NB4 (cell line): ENCODE measurements at regions not wholly inside any gene's neighbourhood (a gene's known extent, or its start where the extent isn't known, plus 50 kb on each side); places are given as distances from the start of the nearest gene placed in this dataset.

Source experiments
- DNase-seq: peaks from one replicate; pipeline ENCODE4 v3.0.0; 2010; ENCODE audit warnings: low read depth
- H3K4me3 ChIP-seq: one replicate; pipeline ENCODE4 v1.5.1; 2011; ENCODE audit warnings: mild to moderate bottlenecking, low read depth, low read length, moderate library complexity
- MYC ChIP-seq: IDR thresholded peaks from 2 replicates; pipeline ENCODE4 v1.6.1; 2011; ENCODE audit warnings: low read depth, low read length
- POLR2A ChIP-seq: IDR thresholded peaks from 2 replicates; pipeline ENCODE4 v1.6.1; 2011; ENCODE audit warnings: mild to moderate bottlenecking; ENCODE audit not compliant: insufficient read length; ENCODE audit errors: extremely low read depth
- TF ChIP-seq, protein P1 (sequence below): IDR thresholded peaks from 2 replicates; pipeline ENCODE4 v1.6.1; 2011; ENCODE audit warnings: low read depth, low read length
- TF ChIP-seq, protein P2 (sequence below): IDR thresholded peaks from one replicate; pipeline ENCODE4 v1.5.1; 2012; ENCODE audit warnings: low read depth, low read length

DNA sequence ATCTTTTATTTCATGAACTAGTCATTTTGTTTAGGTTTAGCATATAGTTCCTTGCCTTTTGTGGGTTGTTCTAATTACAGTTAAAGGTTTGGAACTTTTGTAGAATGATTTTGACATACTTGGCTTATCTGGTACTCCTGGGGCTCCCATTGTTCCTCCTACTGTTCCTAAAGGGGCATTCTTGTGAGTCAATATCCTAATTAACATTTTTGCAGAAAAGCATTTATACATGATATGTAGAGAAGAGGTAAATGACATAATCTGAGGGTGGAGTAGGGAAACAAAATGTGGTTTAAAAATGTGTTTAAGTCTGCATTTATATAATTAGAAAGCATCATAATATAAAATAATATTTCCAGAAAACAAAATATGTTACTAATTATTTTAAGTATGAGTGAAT, 529.2 kb downstream of the FAT4 start:
- no peak for TF ChIP-seq MYC
- TF ChIP-seq POLR2A, result no peak
- TF ChIP-seq, protein P1, sequence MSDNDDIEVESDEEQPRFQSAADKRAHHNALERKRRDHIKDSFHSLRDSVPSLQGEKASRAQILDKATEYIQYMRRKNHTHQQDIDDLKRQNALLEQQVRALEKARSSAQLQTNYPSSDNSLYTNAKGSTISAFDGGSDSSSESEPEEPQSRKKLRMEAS, result no peak
- TF ChIP-seq, protein P2, sequence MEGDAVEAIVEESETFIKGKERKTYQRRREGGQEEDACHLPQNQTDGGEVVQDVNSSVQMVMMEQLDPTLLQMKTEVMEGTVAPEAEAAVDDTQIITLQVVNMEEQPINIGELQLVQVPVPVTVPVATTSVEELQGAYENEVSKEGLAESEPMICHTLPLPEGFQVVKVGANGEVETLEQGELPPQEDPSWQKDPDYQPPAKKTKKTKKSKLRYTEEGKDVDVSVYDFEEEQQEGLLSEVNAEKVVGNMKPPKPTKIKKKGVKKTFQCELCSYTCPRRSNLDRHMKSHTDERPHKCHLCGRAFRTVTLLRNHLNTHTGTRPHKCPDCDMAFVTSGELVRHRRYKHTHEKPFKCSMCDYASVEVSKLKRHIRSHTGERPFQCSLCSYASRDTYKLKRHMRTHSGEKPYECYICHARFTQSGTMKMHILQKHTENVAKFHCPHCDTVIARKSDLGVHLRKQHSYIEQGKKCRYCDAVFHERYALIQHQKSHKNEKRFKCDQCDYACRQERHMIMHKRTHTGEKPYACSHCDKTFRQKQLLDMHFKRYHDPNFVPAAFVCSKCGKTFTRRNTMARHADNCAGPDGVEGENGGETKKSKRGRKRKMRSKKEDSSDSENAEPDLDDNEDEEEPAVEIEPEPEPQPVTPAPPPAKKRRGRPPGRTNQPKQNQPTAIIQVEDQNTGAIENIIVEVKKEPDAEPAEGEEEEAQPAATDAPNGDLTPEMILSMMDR, result no peak
- no peak for DNase-seq
- H3K4me3 ChIP-seq, result no peak overlapping the region

DNA sequence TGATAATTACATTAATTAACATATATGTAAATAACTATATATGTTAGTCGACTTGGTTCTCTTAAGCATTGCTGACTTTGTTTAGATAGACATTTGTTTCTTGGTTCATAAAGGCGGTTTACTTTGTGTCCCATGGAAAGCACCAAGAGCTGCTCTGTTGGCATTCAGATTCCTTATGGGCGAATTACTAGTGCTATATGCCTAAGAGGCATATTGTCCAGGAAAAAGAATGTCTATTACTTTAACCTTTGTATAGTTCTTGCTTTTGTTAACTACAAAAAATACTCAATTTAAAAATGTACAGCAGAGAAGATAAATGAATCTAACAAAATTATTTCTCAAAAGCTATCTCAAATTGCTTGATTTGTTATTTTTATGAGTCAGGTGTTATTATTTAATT, 532.8 kb downstream of the FAT4 start:
- no peak overlapping the region for H3K4me3 ChIP-seq
- DNase-seq, result no peak
- no peak for TF ChIP-seq POLR2A

DNA sequence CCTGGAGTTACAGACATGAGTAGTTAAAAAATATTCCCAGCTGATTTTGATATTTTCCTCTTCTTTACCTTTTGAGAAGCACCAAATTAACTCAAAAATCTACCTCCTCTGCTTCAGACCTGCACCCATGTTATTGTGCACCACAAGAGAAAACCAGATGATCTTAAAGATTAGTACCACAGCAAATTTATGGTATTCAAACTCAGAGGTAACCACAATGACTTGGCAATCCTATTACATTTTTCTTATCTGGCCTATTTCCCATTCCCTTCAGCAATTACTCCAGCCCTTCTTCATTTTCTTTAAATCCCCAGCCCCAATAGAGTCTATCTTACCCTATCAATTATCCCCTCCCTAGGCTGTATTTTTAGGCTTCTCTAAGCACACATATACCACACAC, 535.1 kb downstream of the FAT4 start:
- TF ChIP-seq, protein P2, result no peak
- no peak overlapping the region for H3K4me3 ChIP-seq
- DNase-seq, result no peak

DNA sequence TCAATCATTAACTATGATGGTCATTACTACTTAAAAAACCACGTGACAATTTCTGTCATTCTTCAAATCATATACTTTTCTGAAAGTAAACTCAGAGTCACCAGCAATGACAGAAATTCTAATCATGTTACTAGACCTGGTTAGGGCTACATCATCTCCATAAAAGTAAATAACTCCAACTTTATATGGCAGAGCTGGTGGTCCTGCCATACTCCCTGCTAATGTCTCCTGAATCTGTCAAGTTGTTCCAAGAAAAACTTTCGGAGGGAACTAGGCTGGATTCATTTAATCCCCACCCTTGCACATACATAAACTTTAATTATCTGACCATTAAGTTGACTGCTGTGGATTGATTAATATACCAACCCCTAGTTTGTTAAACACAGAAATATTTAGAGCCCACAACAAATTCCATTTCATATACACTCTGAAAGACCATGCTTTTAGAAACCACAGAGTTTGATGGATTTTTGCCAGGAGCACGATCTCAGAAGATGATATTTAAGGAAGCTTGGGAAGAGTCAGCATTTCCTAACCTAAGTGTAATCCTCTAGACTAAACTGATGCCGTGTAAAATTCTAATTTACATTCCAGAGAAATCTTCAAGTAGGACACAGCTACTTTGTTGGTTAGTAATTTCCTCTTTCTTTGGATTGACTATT, 577.0 kb downstream of the FAT4 start:
- no peak for DNase-seq
- TF ChIP-seq MYC (no peak), POLR2A (no peak)
- TF ChIP-seq, protein P1, result no peak
- TF ChIP-seq, protein P2, result no peak
- no peak overlapping the region for H3K4me3 ChIP-seq

DNA sequence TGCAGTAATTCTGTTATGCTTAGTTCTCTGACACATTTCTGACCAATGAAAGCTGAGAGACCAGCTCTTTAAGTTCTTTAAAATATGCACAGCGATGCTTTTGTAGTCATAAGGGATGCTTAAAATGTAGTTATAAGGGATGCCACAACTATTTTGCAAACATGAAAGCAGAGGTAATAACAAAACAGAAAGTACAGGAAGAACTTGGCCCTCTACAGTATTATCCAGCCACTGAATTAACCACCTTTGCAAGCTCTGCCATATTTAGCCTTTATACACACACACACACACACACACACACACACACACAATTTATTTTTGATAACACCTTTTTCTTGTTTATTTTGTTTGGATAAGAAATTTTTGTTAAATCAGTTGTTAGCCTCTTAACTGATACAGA, 590.0 kb downstream of the FAT4 start:
- no peak overlapping the region for H3K4me3 ChIP-seq
- no peak for DNase-seq
- TF ChIP-seq, protein P2, result no peak
- TF ChIP-seq, protein P1, result no peak
- TF ChIP-seq MYC (no peak), POLR2A (no peak)

DNA sequence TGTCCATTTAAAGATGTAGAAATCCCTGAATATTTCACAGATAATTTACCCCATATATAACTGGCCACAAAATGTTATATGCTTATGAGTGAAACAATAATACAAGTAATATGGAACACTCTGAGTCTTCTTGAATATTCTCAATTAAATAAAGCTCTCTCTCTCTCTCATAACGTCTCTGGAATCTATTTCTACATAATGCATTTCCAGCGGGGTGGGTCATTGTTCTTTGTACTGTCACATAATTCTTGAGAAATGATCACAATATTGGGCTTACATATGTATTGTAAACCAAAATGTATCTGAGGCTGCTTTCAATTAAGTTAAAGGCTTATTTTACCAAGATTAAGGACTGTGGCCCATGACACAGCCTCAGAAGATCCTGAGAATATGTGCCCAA, 596.3 kb downstream of the FAT4 start:
- TF ChIP-seq POLR2A, result no peak
- TF ChIP-seq, protein P1, result no peak
- TF ChIP-seq, protein P2, result no peak
- DNase-seq, result no peak
- no peak overlapping the region for H3K4me3 ChIP-seq
